GM12891 (cell line): ENCODE measurements at regions not wholly inside any gene's neighbourhood (a gene's known extent, or its start where the extent isn't known, plus 50 kb on each side); places are given as distances from the start of the nearest gene placed in this dataset.

Source experiments
- POLR2A ChIP-seq: IDR thresholded peaks from 2 replicates; pipeline ENCODE4 v1.6.1; 2011; ENCODE audit warnings: low read depth, low read length, control low read depth
- POLR2AphosphoS5 ChIP-seq: IDR thresholded peaks from 2 replicates; pipeline ENCODE4 v1.6.1; 2011; ENCODE audit warnings: low read depth, low read length, control low read depth

DNA sequence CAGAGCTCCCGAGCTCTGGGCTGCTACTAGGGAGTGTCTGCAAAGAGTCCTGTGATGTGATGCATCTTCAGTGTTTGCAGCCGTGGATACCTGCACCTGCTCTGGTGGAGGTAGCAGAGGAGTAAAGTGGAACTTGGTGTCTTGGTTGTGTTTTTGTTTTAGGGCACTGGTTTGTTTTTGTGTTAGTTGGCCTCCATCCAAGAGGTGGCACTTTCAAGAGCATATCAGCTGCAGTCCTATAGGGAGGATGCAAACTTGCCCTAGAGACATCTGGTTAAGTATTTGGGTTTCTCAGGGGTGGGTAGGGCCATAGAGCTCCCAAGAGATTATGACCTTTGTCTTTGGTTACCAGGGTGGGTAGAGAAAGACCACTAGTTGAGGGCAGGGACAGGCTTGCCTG, 1249.0 kb upstream of the FAM98A start:
- TF ChIP-seq POLR2A (no peak), POLR2AphosphoS5 (no peak)
